B cell (primary cell): ENCODE measurements at regions not wholly inside any gene's neighbourhood (a gene's known extent, or its start where the extent isn't known, plus 50 kb on each side); places are given as distances from the start of the nearest gene placed in this dataset.

Experiments
- ATAC-seq: fragments of 200-7000 bp; cut with Tn5 transposase; one replicate; pipeline ENCODE4 v1.10.0; 2021; ENCODE audit warnings: low read depth, mild to moderate bottlenecking, moderate number of reproducible peaks, moderate library complexity
- CTCF ChIA-PET: fragments of 350-600 bp; sonication (Branson Sonifier 250); formaldehyde crosslinking; loops from one replicate; lab custom pipeline; 2021; ENCODE audit warnings: antibody characterized with exemption, inconsistent platforms; lab: Charles Lee
- POLR2A ChIA-PET: fragments of 350-600 bp; sonication (Branson Sonifier 250); formaldehyde crosslinking; loops from one replicate; lab custom pipeline; 2021; ENCODE audit warnings: antibody characterized with exemption; lab: Charles Lee
- DNase-seq: peaks from one replicate; pipeline ENCODE4 v3.0.0; 2013
- H2AFZ ChIP-seq: 2 replicates; pipeline ENCODE4 v1.6.1; 2012; ENCODE audit warnings: mild to moderate bottlenecking, low read depth, low read length; ENCODE audit not compliant: insufficient read depth, poor library complexity, severe bottlenecking
- H3K27ac ChIP-seq, 2 donors: 1 replicate in 1 of 2; 2 replicates in 1 of 2; pipeline ENCODE4 v1.5.1; 2012 to 2013; ENCODE audit warnings: low read length in 2 of 2, mild to moderate bottlenecking in 2 of 2, moderate library complexity in 1 of 2
- H3K27me3 ChIP-seq, 4 experiments: fragments of 200-600 bp in 1 of 4; sonication (generic) in 1 of 4; replicated peaks in 1 of 4; 1 replicate in 2 of 4; 2 replicates in 2 of 4; pipeline versions ENCODE4 v1.6.1 to v1.7.0; 2013 to 2016; ENCODE audit warnings: low read length in 3 of 4, mild to moderate bottlenecking in 2 of 4, mixed read lengths in 1 of 4, moderate library complexity in 1 of 4; ENCODE audit not compliant: insufficient read depth in 4 of 4, control insufficient read depth in 3 of 4; ENCODE audit errors: control extremely low read depth in 1 of 4
- H3K36me3 ChIP-seq, 2 experiments: replicated peaks in 1 of 2; 1 replicate in 1 of 2; 2 replicates in 1 of 2; pipeline versions ENCODE4 v1.6.1 to v1.7.1; 2013; ENCODE audit warnings: low read length in 1 of 2; ENCODE audit not compliant: insufficient read depth in 2 of 2, control insufficient read depth in 1 of 2; ENCODE audit errors: control extremely low read depth in 1 of 2, extremely low read depth in 1 of 2
- H3K4me1 ChIP-seq, 2 donors: fragments of 200-600 bp in 1 of 2; sonication (generic) in 1 of 2; 1 replicate in 1 of 2; 2 replicates in 1 of 2; pipeline versions ENCODE4 v1.5.1 to v1.6.1; 2013 to 2017; ENCODE audit warnings: low read length in 2 of 2; ENCODE audit not compliant: control insufficient read depth in 2 of 2, insufficient read depth in 2 of 2
- H3K4me2 ChIP-seq: replicated peaks from 2 replicates; pipeline ENCODE3; 2012; ENCODE audit warnings: mild to moderate bottlenecking, low read depth, low read length; ENCODE audit not compliant: poor library complexity, severe bottlenecking
- H3K4me3 ChIP-seq, 5 experiments: fragments of 200-600 bp in 1 of 5; sonication (generic) in 1 of 5; 1 replicate in 3 of 5; 2 replicates in 2 of 5; pipeline versions ENCODE4 v1.5.1 to v1.7.0; 2011 to 2016; ENCODE audit warnings: low read length in 4 of 5, mild to moderate bottlenecking in 4 of 5, low read depth in 2 of 5, control low read depth in 1 of 5, moderate library complexity in 1 of 5; ENCODE audit not compliant: insufficient read depth in 1 of 5; ENCODE audit errors: control extremely low read depth in 1 of 5, extremely low read depth in 1 of 5
- H3K79me2 ChIP-seq: fragments of 200-600 bp; sonication (generic); one replicate; pipeline ENCODE4 v1.6.0; 2016; ENCODE audit warnings: low read length; ENCODE audit not compliant: control insufficient read depth, insufficient read depth
- H3K9ac ChIP-seq: fragments of 200-600 bp; sonication (generic); 2 replicates; pipeline ENCODE4 v1.6.1; 2017; ENCODE audit warnings: mild to moderate bottlenecking, low read length, moderate library complexity
- H3K9me3 ChIP-seq, 3 donors: one replicate each; pipeline versions ENCODE4 v1.6.1 to v1.7.1; 2013; ENCODE audit warnings: low read length in 2 of 3; ENCODE audit not compliant: control insufficient read depth in 2 of 3, insufficient read depth in 1 of 3; ENCODE audit errors: control extremely low read depth in 1 of 3
- H4K20me1 ChIP-seq: 2 replicates; pipeline ENCODE4 v1.6.0; 2012; ENCODE audit warnings: mild to moderate bottlenecking, low read length; ENCODE audit not compliant: insufficient read depth, control insufficient read depth, poor library complexity, severe bottlenecking
- H3K27ac Mint-ChIP-seq: one replicate; pipeline ENCODE4 v1.8.0; 2021; ENCODE audit warnings: mixed read lengths
- H3K27me3 Mint-ChIP-seq: one replicate; pipeline ENCODE4 v1.8.0; 2021; ENCODE audit warnings: mixed read lengths
- H3K4me1 Mint-ChIP-seq: one replicate; pipeline ENCODE4 v1.8.0; 2021; ENCODE audit warnings: mixed read lengths
- H3K4me3 Mint-ChIP-seq: one replicate; pipeline ENCODE4 v1.8.0; 2021; ENCODE audit warnings: mixed read lengths
- H3K9me3 Mint-ChIP-seq: one replicate; pipeline ENCODE4 v1.8.0; 2022; ENCODE audit warnings: mixed read lengths; ENCODE audit not compliant: insufficient read depth
- EZH2 ChIP-seq: IDR thresholded peaks from 2 replicates; pipeline ENCODE4 v1.6.1; 2012; ENCODE audit warnings: borderline replicate concordance, low read depth, mild to moderate bottlenecking, moderate library complexity, low read length; ENCODE audit not compliant: insufficient read depth, poor library complexity, severe bottlenecking
- WGBS: methylation state at CpG from one replicate; pipeline ENCODE4 v1.1.5; 2013; ENCODE audit warnings: missing lambda C conversion rate; ENCODE audit not compliant: insufficient coverage; 5-methylcytosine and 5-hydroxymethylcytosine counted together
- intact Hi-C: fragments of 100-400 bp; cut with micrococcal nuclease; formaldehyde crosslinking; loops from one replicate; pipeline ENCODE4 v1.10.0; 2022
- TF ChIP-seq, protein P1 (sequence below): fragments of 200-600 bp; IDR thresholded peaks from one replicate; pipeline ENCODE4 v1.8.0; 2022; ENCODE audit warnings: antibody characterized with exemption, mild to moderate bottlenecking

DNA sequence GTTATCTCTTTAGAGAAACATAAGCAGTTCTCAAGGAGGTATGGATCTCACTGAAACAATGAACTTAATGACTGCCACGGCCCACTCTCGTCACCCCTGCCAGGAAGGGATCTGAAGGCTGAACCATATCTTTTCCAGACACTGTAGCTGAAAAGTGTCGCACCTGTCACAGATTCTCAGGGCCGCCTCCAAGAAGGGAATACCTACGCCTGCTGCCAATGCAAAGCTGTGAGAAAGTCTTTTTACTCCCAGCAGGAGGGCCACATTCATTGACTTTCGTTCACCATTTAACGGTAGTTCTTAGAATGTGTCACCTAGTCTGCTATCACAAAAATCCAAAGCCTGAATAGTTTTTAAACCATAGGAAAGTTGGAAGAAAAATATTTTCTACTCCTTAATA is 66.7 kb upstream of the SH3BP4 start:
- H3K4me3 ChIP-seq, result no peak overlapping the region
- CTCF ChIA-PET, result no interaction called here
- DNase-seq, result no peak
- peaks cover 9% of the 10 kb centered on the region for H3K27me3 Mint-ChIP-seq
- POLR2A ChIA-PET, result no interaction called here
- no peaks in the 10 kb centered on the region for H4K20me1 ChIP-seq
- no peak overlapping the region for H3K9ac ChIP-seq
- H2AFZ ChIP-seq, result no peak overlapping the region
- WGBS, result 100% methylated on average over 4 of the region's 7 CpGs
- no peaks in the 10 kb centered on the region for H3K27me3 ChIP-seq
- no peak for ATAC-seq
- H3K9me3 Mint-ChIP-seq, result no peaks in the 10 kb centered on the region
- no peak overlapping the region for H3K4me3 Mint-ChIP-seq
- intact Hi-C loops, result no loop called here
- TF ChIP-seq, protein P1, sequence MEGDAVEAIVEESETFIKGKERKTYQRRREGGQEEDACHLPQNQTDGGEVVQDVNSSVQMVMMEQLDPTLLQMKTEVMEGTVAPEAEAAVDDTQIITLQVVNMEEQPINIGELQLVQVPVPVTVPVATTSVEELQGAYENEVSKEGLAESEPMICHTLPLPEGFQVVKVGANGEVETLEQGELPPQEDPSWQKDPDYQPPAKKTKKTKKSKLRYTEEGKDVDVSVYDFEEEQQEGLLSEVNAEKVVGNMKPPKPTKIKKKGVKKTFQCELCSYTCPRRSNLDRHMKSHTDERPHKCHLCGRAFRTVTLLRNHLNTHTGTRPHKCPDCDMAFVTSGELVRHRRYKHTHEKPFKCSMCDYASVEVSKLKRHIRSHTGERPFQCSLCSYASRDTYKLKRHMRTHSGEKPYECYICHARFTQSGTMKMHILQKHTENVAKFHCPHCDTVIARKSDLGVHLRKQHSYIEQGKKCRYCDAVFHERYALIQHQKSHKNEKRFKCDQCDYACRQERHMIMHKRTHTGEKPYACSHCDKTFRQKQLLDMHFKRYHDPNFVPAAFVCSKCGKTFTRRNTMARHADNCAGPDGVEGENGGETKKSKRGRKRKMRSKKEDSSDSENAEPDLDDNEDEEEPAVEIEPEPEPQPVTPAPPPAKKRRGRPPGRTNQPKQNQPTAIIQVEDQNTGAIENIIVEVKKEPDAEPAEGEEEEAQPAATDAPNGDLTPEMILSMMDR, result no peak
- no peak for TF ChIP-seq EZH2
- no peaks in the 10 kb centered on the region for H3K36me3 ChIP-seq
- H3K4me1 Mint-ChIP-seq, result no peaks in the 10 kb centered on the region
- no peaks in the 10 kb centered on the region for H3K9me3 ChIP-seq
- no peaks in the 10 kb centered on the region for H3K79me2 ChIP-seq
- H3K4me2 ChIP-seq, result no peak overlapping the region
- no peak overlapping the region for H3K27ac ChIP-seq
- no peaks in the 10 kb centered on the region for H3K4me1 ChIP-seq
- H3K27ac Mint-ChIP-seq, result no peak overlapping the region

DNA sequence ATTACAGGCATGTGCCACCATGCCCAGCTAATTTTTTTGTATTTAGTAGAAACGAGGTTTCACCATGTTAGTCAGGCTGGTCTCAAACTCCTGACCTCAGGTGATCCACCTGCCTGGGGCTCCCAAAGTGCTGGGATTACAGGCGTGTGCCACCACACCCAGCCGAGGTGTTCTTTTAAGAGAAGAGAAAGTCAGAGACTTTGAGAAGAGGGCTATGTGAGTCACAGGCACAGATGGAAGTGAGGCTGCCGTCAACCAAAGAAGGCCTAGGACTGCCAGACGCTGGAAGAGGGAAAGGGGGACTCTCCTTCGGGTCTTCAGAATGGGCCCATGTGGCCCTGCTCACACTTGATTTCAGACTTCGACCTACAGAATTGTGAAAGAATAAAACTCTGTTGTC is 67.2 kb upstream of the SH3BP4 start:
- H3K4me3 ChIP-seq, result no peak overlapping the region
- ATAC-seq (no peak), DNase-seq (no peak)
- POLR2A ChIA-PET, result no interaction called here
- no peak overlapping the region for H3K27ac ChIP-seq
- no peaks in the 10 kb centered on the region for H3K36me3 ChIP-seq
- 83% methylated on average over 6 of the region's 7 CpGs for WGBS
- Mint-ChIP-seq H3K27ac (no peak overlapping the region), H3K4me1 (no peaks in the 10 kb centered on the region), H3K4me3 (no peak overlapping the region), H3K9me3 (no peaks in the 10 kb centered on the region), H3K27me3 (peaks cover 9% of the 10 kb centered on the region)
- no peaks in the 10 kb centered on the region for H3K4me1 ChIP-seq
- H3K79me2 ChIP-seq, result no peaks in the 10 kb centered on the region
- H2AFZ ChIP-seq, result no peak overlapping the region
- CTCF ChIA-PET, result no interaction called here
- H4K20me1 ChIP-seq, result no peaks in the 10 kb centered on the region
- TF ChIP-seq, protein P1, result no peak
- no peak for TF ChIP-seq EZH2
- H3K9ac ChIP-seq, result no peak overlapping the region
- no peaks in the 10 kb centered on the region for H3K27me3 ChIP-seq
- intact Hi-C loops, result no loop called here
- no peak overlapping the region for H3K4me2 ChIP-seq
- H3K9me3 ChIP-seq, result no peaks in the 10 kb centered on the region
